HG02763 (cell line): ENCODE measurements at regions not wholly inside any gene's neighbourhood (a gene's known extent, or its start where the extent isn't known, plus 50 kb on each side); places are given as distances from the start of the nearest gene placed in this dataset.

ENCODE experiments used
- ATAC-seq: cut with Tn5 transposase; IDR thresholded peaks from one replicate; pipeline ENCODE4 v1.9.1; 2021; ENCODE audit warnings: mild to moderate bottlenecking, moderate library complexity; ENCODE audit not compliant: unreplicated experiment

GRCh38 chr13:50188696-50189095 lies 173.5 kb downstream of the KCNRG start:
- ATAC-seq, result no peak

GRCh38 chr13:50189450-50189849 lies 174.2 kb downstream of the KCNRG start:
- ATAC-seq, result no peak

GRCh38 chr13:50191004-50191403 lies 175.8 kb downstream of the KCNRG start:
- no peak for ATAC-seq

DNA sequence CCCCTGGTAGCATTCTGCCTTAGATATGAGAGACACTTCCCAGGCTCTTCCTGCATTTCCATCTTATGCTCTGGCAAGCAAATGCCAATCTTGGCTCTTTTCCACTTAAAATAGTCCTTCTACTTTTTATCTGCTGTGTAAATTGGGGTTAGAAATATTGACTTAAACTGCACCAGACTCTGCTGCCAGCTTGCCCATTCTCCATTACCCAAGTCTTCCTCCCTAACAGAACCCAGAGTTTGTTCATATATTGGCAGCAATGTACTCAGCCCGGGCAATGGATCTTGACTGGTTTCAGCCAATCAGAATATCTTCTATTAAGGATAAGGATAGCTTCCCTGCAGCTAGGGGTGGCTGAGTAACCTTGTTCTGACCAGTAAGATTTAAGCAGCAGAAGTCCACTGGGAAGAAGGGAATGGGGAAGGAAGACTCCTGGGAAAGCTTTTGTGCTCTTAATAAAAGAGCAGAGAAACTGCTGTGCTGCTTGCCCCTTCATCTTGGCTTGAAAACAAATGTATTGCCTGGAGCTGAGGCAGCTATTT lies 177.1 kb downstream of the KCNRG start:
- no peak for ATAC-seq

- no peak for ATAC-seq
Observed at GRCh38 chr13:50195045-50195444, 179.8 kb downstream of the KCNRG start.

- no peak for ATAC-seq
Observed at GRCh38 chr13:50196118-50196517, 180.9 kb downstream of the KCNRG start.

GRCh38 chr13:50197705-50198104 lies 182.5 kb downstream of the KCNRG start:
- no peak for ATAC-seq

GRCh38 chr13:50198508-50198907 lies 183.3 kb downstream of the KCNRG start:
- ATAC-seq, result no peak

- no peak for ATAC-seq
Observed at GRCh38 chr13:50200569-50200968, 185.3 kb downstream of the KCNRG start.

- no peak for ATAC-seq
Observed at GRCh38 chr13:50200988-50201387, 185.7 kb downstream of the KCNRG start.

- no peak for ATAC-seq
Observed at GRCh38 chr13:50202485-50202884, 187.2 kb downstream of the KCNRG start.

- ATAC-seq, result no peak
Observed at GRCh38 chr13:50203256-50203941, 188.2 kb downstream of the KCNRG start.

- no peak for ATAC-seq
Observed at GRCh38 chr13:50205581-50205980, 190.3 kb downstream of the KCNRG start.

DNA sequence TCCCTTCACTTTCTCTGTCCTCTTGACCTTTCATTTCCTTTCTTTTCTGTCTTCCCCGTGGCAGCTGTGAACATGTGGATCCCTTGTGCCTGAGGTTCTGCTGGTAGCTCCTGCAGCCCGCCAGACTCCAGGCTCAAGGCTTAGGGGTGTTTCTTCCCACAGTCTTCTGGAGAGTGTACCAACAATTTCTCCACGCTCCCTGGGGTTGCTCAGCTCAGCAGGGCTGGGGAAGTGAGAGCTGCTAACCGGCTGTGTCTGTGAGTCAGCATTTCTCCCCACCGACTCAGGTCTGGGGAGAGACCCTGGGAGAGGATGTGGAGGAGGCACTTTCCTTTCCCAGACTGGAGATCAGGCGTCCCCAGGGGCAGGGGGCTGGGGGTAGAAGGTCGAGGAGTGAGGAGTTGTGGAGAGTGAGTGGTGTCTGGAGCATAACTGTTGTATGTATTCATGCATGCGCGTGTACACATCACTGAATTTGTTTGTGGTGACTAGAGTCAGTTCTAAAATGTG lies 193.6 kb downstream of the KCNRG start:
- no peak for ATAC-seq

GRCh38 chr13:50209631-50210030 lies 194.4 kb downstream of the KCNRG start:
- no peak for ATAC-seq

GRCh38 chr13:50213526-50213925 lies 198.3 kb downstream of the KCNRG start:
- ATAC-seq, result no peak

DNA sequence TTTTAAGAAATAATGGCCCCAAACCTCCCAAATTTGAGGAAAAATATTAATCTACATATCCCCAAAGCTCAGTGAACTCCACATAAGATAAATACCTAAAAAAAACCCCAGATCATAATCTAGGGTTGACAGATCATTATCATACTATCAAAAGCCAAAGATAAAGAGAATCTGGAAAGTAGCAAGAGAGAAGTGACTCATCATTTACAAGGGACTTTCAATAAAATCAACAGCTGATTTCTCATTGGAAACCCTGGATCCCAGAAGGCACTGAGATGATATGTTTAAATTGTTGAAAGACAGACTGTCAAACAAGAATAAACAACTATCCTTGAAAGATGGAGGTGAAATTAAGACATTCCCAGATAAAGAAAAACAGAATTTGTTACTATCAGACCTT lies 199.3 kb downstream of the KCNRG start:
- ATAC-seq, result no peak

GRCh38 chr13:50215399-50215798 lies 200.2 kb downstream of the KCNRG start:
- no peak for ATAC-seq

DNA sequence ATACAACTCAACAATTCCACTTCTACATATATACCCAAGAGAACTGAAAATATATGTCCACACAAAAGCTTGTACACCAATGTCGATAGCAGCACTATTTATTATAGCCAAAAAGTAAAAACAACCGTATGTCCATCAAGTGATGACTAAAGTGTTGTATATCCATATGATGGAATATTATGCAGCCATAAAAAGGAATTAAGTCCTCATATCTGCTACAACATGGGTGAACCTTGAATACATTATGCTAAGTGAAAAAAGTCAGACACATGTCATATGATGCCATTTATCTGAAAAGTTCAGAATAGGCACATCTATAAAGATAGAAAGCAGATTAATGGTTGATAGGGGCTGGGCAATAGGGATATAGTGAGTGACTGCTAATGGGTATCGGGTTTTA lies 204.5 kb downstream of the KCNRG start:
- no peak for ATAC-seq

DNA sequence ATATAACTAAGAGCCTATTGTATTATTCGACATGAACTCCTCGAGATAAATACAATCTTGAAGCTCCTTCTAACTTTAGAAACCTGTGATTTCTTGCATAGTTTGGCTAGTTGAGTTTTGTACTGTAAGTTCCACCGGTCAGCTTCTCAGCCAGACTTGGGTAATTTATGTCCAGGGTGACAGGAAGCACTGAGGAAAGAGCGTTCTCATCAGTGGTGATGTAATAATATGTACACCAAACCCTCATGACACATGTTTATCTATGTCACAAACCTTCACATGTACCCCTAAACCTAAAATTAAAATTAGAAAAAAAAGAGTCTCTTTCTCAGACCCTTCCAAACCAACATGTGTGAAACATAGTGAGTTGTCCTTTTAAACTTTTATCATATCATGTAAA lies 205.7 kb downstream of the KCNRG start:
- no peak for ATAC-seq

DNA sequence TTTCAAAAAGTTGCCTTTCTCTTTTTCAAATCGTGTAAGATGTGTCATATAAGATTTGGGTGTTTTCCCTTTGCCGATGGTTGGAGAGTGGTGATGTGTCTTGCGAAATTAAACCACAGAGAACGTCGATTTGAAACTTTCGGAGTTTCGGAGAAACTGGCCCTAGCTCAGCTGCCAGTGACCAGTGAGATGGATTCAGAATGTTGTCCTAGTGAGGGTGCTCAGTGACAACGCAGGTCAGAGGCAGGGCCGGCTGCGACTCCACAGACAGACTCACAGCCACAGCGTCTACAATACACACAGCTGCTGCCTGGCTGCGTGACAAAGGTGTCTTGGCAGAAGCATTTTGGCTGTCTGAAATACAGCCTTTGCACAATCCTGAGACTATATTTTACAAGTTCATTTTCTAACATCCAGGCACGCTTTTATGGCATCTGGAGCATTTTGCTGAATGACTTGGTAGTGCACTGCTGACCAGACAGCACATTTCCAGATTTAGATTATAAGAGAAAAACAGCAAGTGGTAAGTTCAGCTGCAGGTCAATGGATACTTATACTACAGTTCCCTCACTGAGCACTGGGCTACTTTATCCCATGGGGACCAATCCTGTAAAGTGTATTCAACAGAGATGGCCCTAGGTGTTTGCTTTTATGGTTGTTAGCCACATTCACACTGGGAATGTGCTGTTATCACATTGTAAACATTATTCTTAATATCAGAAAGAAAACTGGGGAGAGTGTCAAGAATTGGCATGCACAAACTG lies 207.5 kb downstream of the KCNRG start:
- no peak for ATAC-seq

- peak; percentile 65 for ATAC-seq
Observed at GRCh38 chr13:50224534-50224933, 209.3 kb downstream of the KCNRG start.
